Caki2 (cell line): ENCODE measurements at regions not wholly inside any gene's neighbourhood (a gene's known extent, or its start where the extent isn't known, plus 50 kb on each side); places are given as distances from the start of the nearest gene placed in this dataset.

Experiments
- DNase-seq: peaks from one replicate; pipeline ENCODE4 v3.0.0-alpha.2; 2015; ENCODE audit warnings: low read depth
- in situ Hi-C: cut with HindIII; loops from 2 replicates; pipeline ENCODE4 v1.10.0; 2016; ENCODE audit warnings: low sequenced_read_pairs, low pct_unique_long_range_greater_than_20kb, mixed read lengths

GRCh38 chr6:23415819-23416427 is 710.1 kb upstream of the NRSN1 start:
- DNase-seq = no peak
- in situ Hi-C loops = no loop called here

- in situ Hi-C loops = no loop called here
Observed at GRCh38 chr6:23417133-23417532, 708.9 kb upstream of the NRSN1 start.

GRCh38 chr6:23418095-23418494 is 707.9 kb upstream of the NRSN1 start:
- DNase-seq = no peak
- in situ Hi-C loops = no loop called here

More at GRCh38 chr6:23417133-23417532, 708.9 kb upstream of the NRSN1 start:
- no peak for DNase-seq

- in situ Hi-C loops = no loop called here
- no peak for DNase-seq
Observed at GRCh38 chr6:23419046-23419445, 707.0 kb upstream of the NRSN1 start.

- in situ Hi-C loops = no loop called here
- no peak for DNase-seq
Observed at GRCh38 chr6:23420659-23421350, 705.2 kb upstream of the NRSN1 start.

- in situ Hi-C loops = no loop called here
- peak; percentile 42 for DNase-seq
Observed at GRCh38 chr6:23424584-23424983, 701.4 kb upstream of the NRSN1 start.

GRCh38 chr6:23435126-23435525 is 690.9 kb upstream of the NRSN1 start:
- in situ Hi-C loops = no loop called here

GRCh38 chr6:23435798-23436197 is 690.2 kb upstream of the NRSN1 start:
- no peak for DNase-seq
- in situ Hi-C loops = no loop called here

More at GRCh38 chr6:23435126-23435525, 690.9 kb upstream of the NRSN1 start:
- no peak for DNase-seq

- in situ Hi-C loops = no loop called here
- DNase-seq = no peak
Observed at GRCh38 chr6:23441808-23442461, 684.1 kb upstream of the NRSN1 start.

- in situ Hi-C loops = no loop called here
- DNase-seq = no peak
Observed at GRCh38 chr6:23445157-23445710, 680.8 kb upstream of the NRSN1 start.

GRCh38 chr6:23446469-23446967 is 679.5 kb upstream of the NRSN1 start:
- peak; percentile 38 for DNase-seq
- in situ Hi-C loops = no loop called here

GRCh38 chr6:23447731-23448130 is 678.3 kb upstream of the NRSN1 start:
- DNase-seq = no peak
- in situ Hi-C loops = no loop called here

GRCh38 chr6:23448281-23448680 is 677.7 kb upstream of the NRSN1 start:
- in situ Hi-C loops = no loop called here
- DNase-seq = no peak

GRCh38 chr6:23454080-23454976 is 671.7 kb upstream of the NRSN1 start:
- in situ Hi-C loops = no loop called here

GRCh38 chr6:23455754-23456153 is 670.3 kb upstream of the NRSN1 start:
- DNase-seq = no peak
- in situ Hi-C loops = no loop called here

More at GRCh38 chr6:23454080-23454976, 671.7 kb upstream of the NRSN1 start:
- peak; percentile 36 for DNase-seq

- no peak for DNase-seq
- in situ Hi-C loops = no loop called here
Observed at GRCh38 chr6:23456396-23456795, 669.6 kb upstream of the NRSN1 start.

GRCh38 chr6:23457321-23457720 is 668.7 kb upstream of the NRSN1 start:
- in situ Hi-C loops = no loop called here
- no peak for DNase-seq

GRCh38 chr6:23465912-23466311 is 660.1 kb upstream of the NRSN1 start:
- in situ Hi-C loops = no loop called here
- no peak for DNase-seq
